Activated CD4-positive, alpha-beta T cell treated with anti-CD3 and anti-CD28 coated beads, Interleukin-10, Interleukin-2, amounts not matched to agents 100 ng/mL and 50 ng/mL, durations not matched to agents 16 hours and 8 hours (primary cell): ENCODE measurements at regions not wholly inside any gene's neighbourhood (a gene's known extent, or its start where the extent isn't known, plus 50 kb on each side); places are given as distances from the start of the nearest gene placed in this dataset.
A peak's percentile ranks its signal among the peaks of the same experiment; 100 is the strongest.

ENCODE experiments used
- DNase-seq: peaks from one replicate; pipeline ENCODE4 v3.0.0-alpha.2; 2020

DNA sequence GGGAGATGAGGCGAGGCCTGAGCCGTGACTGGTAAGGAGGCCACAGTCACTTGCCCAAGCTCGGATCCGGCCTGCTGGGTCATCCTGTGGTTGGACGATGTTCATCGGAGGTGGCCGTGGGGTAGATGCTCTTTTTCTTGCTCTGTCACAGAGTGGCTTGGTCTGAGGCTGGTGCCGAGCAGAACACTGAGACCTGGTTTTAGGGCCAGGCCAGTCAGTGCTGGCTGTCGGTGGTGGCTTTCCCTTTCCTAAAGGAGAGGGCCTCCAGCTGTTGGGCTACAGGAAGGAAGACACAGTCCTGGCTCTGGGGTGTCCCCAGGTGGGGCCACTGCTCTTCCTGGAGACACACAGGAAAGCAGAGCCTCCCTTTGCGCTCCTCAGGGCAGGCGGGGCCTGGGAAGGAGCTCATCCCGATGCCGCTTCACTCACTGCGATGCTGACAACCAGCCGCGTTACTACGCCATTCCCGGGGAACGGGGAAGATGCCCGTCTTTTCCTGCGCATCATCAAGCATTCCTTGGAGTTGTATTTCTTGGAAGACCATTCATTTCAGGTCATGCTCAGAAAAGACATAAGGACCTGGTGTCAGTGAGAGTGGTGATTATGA is 254.8 kb upstream of the IRX4 start:
- no peak for DNase-seq

GRCh38 chr5:2136728-2137333 is 254.1 kb upstream of the IRX4 start:
- no peak for DNase-seq

- no peak for DNase-seq
Measured at GRCh38 chr5:2135833-2136232, 253.1 kb upstream of the IRX4 start.

GRCh38 chr5:2135354-2135753 is 252.6 kb upstream of the IRX4 start:
- no peak for DNase-seq

- DNase-seq = peak; percentile 3
Measured at GRCh38 chr5:2134543-2135292, 252.0 kb upstream of the IRX4 start.

DNA sequence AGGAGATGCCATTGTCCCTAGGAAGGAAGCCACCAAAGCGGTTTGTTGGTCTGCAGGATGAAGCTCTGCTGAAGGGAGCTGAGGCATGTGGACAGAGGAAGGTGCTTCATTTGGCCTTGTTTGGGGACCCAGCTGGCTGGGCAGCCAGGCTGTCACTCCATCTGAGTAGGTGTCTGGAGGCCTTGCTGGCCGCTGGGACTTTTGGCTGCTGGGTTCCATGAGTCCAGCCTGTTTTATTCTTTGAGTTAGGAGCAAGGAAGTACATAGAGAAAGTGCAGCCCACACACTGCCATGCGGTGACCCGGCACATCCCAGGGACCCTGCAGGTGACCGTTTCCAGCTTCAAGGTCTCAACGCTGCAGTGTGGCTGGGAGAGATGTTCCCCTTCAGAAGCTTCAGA is 251.2 kb upstream of the IRX4 start:
- no peak for DNase-seq

DNA sequence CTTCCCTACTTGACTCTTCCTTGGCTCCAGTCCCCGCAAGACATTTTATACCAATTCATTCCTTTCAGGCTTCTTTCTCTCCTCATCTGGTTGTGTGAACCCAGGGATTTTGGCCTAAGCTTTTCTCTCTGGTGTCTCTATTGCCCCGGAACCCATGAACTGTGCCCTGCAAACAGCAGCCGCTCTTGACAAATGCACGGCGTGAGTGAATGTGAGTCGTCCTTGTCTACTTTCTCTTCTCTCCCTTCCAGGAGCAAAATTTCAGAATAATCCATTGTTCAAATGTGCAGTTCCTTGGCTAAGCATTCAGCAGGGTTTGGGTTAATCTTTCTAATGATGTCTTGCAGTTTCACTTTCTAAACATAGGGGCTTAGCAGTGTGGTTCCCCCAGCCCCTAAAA is 250.4 kb upstream of the IRX4 start:
- no peak for DNase-seq

GRCh38 chr5:2132497-2132847 is 249.7 kb upstream of the IRX4 start:
- DNase-seq = no peak

GRCh38 chr5:2131826-2132496 is 249.2 kb upstream of the IRX4 start:
- DNase-seq = no peak

- DNase-seq = no peak
Measured at GRCh38 chr5:2131196-2131595, 248.5 kb upstream of the IRX4 start.

DNA sequence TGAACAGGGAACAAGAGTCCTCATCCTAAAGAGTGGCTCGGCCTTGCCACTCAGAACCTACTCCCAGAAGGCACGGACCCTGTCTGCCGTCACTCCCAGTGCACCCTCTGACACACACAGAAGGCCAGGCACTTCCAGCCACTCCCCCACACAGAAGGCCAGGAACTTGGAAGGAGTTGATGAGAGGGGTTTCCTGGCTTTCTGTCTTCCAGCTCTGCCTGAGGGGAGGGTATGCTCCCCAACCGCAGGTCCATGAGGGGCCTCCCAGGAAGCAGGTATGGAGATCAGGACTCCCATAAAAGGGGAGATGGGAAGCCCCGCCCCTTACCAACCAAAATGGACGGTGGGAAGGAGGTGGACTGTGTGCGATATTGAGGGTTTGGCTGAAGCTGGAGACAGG is 247.6 kb upstream of the IRX4 start:
- no peak for DNase-seq

DNA sequence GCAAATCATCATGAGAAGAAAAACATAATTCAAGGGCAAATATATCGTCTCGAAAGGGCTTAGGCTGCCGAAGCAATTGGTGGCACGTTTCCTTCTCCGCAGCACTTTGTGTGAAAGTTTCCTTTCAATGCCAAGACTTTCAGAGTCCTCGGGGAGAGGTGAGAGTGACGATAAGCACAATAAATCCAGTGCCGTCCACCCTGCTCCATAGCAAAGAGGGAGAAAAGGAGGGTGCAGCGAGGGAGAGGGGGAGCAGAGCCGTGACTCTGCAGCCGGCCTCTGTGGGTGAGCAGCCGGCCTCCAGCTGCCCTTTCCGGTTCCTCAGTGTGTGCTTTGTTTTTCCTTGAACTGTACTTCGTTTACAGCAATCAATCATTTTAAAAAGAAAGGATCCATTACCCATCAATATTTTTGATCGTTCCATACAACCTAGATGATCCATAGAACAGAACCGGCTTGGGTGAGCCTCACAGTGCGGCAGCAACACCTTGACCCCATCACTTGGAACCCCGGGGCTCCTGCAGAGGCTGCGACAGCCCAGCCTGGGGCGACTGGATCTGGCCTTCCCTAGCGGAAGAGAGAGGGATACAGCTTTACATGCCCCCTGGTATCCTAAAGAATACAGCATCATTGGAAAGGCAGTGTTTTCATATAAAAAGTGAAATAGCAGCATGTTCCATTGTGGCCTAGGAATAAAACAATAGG is 247.0 kb upstream of the IRX4 start:
- DNase-seq = no peak

GRCh38 chr5:2128686-2129355 is 246.1 kb upstream of the IRX4 start:
- DNase-seq = no peak

GRCh38 chr5:2126512-2126911 is 243.8 kb upstream of the IRX4 start:
- no peak for DNase-seq

GRCh38 chr5:2125901-2126265 is 243.2 kb upstream of the IRX4 start:
- DNase-seq = no peak

GRCh38 chr5:2125171-2125900 is 242.6 kb upstream of the IRX4 start:
- DNase-seq = no peak

DNA sequence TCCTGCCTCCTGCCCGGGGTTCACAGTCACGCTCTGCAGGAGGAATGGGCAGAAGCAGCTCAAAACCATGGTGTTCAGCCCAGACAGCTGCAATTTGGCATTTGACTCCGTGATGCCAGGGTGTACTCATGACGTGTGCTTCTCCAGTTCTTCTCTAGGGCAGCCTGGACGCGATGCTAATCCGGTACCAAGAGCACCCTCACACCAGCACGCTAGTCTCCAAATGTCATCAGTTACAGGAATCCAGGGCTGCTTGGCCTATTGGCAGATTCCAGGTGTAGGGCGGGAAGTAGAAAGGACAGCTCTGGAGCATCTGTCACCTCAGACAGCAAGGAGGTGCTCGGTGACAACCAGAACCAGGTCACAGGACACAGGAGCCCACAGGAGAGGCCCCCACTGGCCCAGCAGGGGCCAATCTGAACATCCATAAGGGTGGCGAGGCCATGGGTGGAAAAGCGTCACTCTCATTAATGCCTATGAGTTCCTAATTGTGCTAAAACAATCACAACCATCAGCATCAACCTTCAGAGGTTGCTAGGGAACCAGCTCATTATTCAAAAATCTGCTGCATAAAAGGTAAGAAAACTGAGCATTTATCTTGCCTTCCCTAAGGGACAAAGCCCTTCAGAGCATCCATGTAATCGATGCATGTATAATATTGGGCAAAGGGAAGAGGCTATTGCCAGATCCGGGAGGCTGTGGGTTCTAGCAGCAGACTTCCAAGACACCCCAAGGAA is 241.9 kb upstream of the IRX4 start:
- no peak for DNase-seq

DNA sequence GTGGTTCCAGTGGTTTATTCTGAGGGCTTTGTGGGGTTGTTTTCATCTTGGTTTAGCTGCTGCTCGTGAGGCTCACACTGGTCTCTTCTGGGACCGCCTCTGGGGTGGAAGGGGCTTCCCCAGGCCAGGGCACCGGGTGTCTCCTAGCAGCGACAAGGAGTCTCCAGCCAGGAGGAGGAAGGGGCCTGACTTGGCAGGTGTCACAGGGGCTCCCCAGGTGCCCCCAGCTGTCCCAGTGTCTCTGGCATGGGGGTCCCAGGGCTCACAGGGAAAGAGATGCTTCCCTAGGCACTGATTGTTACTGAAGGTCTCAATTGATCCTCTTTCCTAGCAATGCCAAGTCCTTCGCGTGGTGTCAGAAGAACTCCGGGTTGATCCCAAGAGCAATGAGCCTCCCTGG is 241.1 kb upstream of the IRX4 start:
- no peak for DNase-seq

GRCh38 chr5:2120361-2120760 is 237.6 kb upstream of the IRX4 start:
- DNase-seq = no peak

GRCh38 chr5:2119573-2119972 is 236.8 kb upstream of the IRX4 start:
- no peak for DNase-seq

DNA sequence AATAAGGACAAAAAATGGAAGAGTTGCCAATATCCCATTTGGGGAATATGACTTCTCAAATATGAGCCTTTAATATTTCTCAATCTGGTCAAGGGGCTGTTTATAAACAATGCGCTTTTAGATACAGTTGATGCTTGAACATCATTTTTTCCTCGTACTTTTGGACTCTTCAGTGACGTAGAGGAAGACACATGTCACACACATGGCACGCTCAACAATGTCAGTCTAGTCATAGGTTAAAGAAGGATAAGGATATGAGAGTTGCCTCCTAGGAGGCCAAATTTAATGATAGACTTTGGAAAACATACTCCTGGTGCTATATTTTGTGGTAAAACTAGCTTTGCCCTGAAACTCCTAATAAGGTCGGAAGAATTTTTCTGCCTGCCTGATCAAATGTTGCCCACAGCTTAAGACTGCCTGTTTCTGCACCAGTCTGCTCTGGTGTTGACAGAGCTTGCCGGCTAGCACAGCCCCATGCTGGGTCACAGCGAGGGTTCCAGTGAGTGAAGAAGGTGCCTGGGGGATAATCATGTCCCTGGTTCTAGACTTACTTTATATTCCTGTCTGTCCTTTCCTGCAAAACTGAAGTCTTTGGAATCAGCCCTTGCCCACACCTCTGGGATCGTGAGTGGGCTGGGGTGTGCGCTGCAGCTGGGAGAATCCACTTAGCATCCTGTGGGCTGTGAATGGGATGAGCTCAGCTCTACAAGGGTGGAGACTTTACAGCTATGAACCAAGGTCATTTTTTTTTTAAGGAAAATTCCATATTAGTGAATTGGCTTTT is 230.8 kb upstream of the IRX4 start:
- DNase-seq = no peak
